OCI-LY7 (cell line): ENCODE measurements at regions not wholly inside any gene's neighbourhood (a gene's known extent, or its start where the extent isn't known, plus 50 kb on each side); places are given as distances from the start of the nearest gene placed in this dataset.
"Not testable (repeated sequence)": the region's sequence is repeated elsewhere in the genome, so short reads cannot be mapped to it uniquely, and the experiment has no call there.

Source experiments
- BruUV-seq: library from RNA; stranded (reverse); fragments of 400-500 nt; replicated peaks from 2 replicates; lab custom pipeline; 2021; lab: Mats Ljungman, UMichigan
- CTCF ChIA-PET: fragments of 300-600 bp; sonication (Branson Sonifier 250); formaldehyde crosslinking; loops from one replicate; lab custom pipeline; 2022; ENCODE audit warnings: antibody characterized with exemption; ENCODE audit not compliant: unreplicated experiment; lab: Charles Lee
- POLR2A ChIA-PET: fragments of 300-600 bp; sonication (Branson Sonifier 250); formaldehyde crosslinking; loops from one replicate; lab custom pipeline; 2022; ENCODE audit warnings: antibody characterized with exemption; lab: Charles Lee
- DNase-seq: peaks from one replicate; pipeline ENCODE4 v3.0.0-alpha.2; 2015; ENCODE audit warnings: low spot score
- H2AFZ ChIP-seq: fragments of 200-600 bp; sonication (generic), shearing (Covaris generic); 2 replicates; pipeline ENCODE4 v1.6.1; 2014; ENCODE audit warnings: mild to moderate bottlenecking, antibody characterized with exemption, low read length, moderate library complexity
- H3K27ac ChIP-seq: fragments of 200-600 bp; sonication (generic); 2 replicates; pipeline ENCODE4 v1.5.1; 2014; ENCODE audit warnings: mixed run types, low read depth, mild to moderate bottlenecking, moderate library complexity, low read length, inconsistent platforms; ENCODE audit not compliant: poor library complexity, severe bottlenecking
- H3K36me3 ChIP-seq: fragments of 200-600 bp; sonication (generic); 2 replicates; pipeline ENCODE4 v1.6.1; 2014; ENCODE audit warnings: mild to moderate bottlenecking, antibody characterized with exemption, low read length, moderate library complexity, mixed read lengths; ENCODE audit not compliant: insufficient read depth
- H3K4me1 ChIP-seq: fragments of 200-600 bp; sonication (generic); 2 replicates; pipeline ENCODE4 v1.5.1; 2014; ENCODE audit warnings: mild to moderate bottlenecking, low read length; ENCODE audit not compliant: insufficient read depth, poor library complexity, severe bottlenecking
- H3K4me2 ChIP-seq: fragments of 200-600 bp; sonication (generic); 2 replicates; pipeline ENCODE4 v1.6.1; 2014; ENCODE audit warnings: mild to moderate bottlenecking, low read length
- H3K4me3 ChIP-seq: fragments of 200-600 bp; sonication (generic); 2 replicates; pipeline ENCODE4 v1.5.1; 2014; ENCODE audit warnings: mild to moderate bottlenecking, low read depth, low read length; ENCODE audit not compliant: poor library complexity, severe bottlenecking
- H3K79me2 ChIP-seq: fragments of 200-600 bp; sonication (generic); 2 replicates; pipeline ENCODE4 v1.6.1; 2016; ENCODE audit warnings: low read depth, mild to moderate bottlenecking, low read length, moderate library complexity, mixed read lengths; ENCODE audit not compliant: insufficient read depth
- H3K9me2 ChIP-seq: fragments of 200-600 bp; sonication (generic); 2 replicates; pipeline ENCODE4 v1.6.1; 2016; ENCODE audit warnings: mild to moderate bottlenecking, low read length, mixed read lengths; ENCODE audit not compliant: insufficient read depth
- H3K9me3 ChIP-seq: fragments of 200-600 bp; sonication (generic); 2 replicates; pipeline ENCODE4 v1.6.1; 2014; ENCODE audit warnings: mild to moderate bottlenecking, mixed run types, low read length, mixed read lengths
- H4K20me1 ChIP-seq: fragments of 200-600 bp; sonication (generic); 2 replicates; pipeline ENCODE4 v1.6.1; 2014; ENCODE audit warnings: mild to moderate bottlenecking, antibody characterized with exemption, low read length, moderate library complexity, mixed read lengths; ENCODE audit not compliant: insufficient read depth
- intact Hi-C: fragments of 100-400 bp; cut with micrococcal nuclease; formaldehyde crosslinking; loops from one replicate; pipeline ENCODE4 v1.10.0; 2022; ENCODE audit not compliant: unreplicated experiment

DNA sequence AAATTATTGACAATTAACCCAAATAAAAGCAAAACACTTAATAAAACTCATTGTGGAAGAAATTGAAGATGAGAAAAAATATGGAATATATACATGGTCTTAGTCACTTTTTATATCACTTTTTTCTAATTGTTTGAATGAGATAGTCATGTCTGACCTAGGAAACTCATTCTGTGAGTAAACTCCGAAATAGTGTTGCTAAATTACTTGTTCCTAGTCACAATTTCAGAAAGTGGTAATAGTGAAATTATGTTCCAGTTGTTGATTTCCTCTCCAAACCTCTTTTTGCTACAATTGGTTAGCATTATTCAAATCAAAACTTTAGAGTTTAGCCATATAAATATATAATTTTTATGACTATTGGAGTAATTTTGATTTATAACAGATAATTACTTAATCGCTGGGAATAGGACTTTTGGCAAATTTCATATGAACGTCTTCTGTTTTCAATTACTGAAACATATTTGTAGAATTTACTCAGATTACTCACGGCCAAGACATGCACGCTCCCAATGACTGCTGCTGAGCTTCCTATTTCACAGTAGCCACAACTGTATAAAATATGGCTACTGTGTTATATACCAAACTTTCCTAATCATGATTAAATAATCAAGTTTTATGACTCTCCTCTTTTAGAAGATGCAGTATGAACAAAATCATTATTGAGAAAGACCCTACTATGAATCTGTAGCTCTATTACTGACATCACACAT, 583.4 kb downstream of the PRIM2 start:
- H2AFZ ChIP-seq, POLR2A ChIA-PET, CTCF ChIA-PET, H4K20me1 ChIP-seq, H3K9me3 ChIP-seq, H3K79me2 ChIP-seq, H3K27ac ChIP-seq, H3K36me3 ChIP-seq, DNase-seq, H3K4me1 ChIP-seq, H3K4me3 ChIP-seq, H3K9me2 ChIP-seq, intact Hi-C loops, H3K4me2 ChIP-seq, BruUV-seq: not testable (repeated sequence)

DNA sequence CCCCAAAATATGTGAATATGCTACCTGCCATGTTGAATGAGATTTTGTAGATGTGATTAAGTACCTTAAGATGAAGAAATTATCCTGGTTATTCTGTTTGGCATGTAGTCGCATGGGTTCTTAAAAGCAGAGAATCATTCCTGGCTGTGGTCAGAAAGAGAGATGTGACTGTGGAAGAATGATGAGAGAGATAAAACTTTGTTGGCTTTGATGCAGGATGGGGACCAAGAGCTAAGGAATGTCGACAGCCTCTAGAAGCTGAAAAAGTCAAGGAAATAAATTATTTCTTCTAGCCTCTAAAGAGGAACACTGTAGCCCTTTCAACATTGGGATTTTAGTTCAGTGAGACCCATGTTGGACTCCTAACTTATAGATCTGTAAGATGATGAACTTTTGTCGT, 584.0 kb downstream of the PRIM2 start:
- CTCF ChIA-PET, H2AFZ ChIP-seq, intact Hi-C loops, H3K79me2 ChIP-seq, POLR2A ChIA-PET, H3K9me2 ChIP-seq, BruUV-seq, H4K20me1 ChIP-seq, DNase-seq, H3K27ac ChIP-seq, H3K36me3 ChIP-seq, H3K4me2 ChIP-seq, H3K4me1 ChIP-seq, H3K4me3 ChIP-seq, H3K9me3 ChIP-seq: not testable (repeated sequence)

DNA sequence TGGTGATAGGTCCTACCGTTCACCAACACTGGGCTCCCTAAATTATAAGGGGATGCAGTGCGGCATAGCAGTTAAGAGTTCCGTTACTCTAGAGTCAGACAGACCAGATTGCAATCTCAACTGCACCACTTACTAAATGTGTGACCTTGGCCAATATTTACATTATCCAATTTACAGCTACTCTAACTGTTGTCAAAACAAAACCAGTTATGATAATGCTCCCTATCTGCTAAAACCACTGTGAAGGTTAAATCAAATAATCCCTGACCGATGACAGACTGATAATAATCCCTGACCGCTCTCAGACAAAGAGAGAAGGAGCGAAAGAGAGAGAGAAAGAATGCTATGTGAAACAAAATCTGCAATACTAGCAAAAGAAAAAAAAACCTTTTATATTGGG, 586.9 kb downstream of the PRIM2 start:
- DNase-seq, H3K4me2 ChIP-seq, POLR2A ChIA-PET, H2AFZ ChIP-seq, H4K20me1 ChIP-seq, H3K4me3 ChIP-seq, H3K27ac ChIP-seq, H3K9me2 ChIP-seq, CTCF ChIA-PET, intact Hi-C loops, H3K79me2 ChIP-seq, H3K36me3 ChIP-seq, H3K4me1 ChIP-seq, H3K9me3 ChIP-seq, BruUV-seq: not testable (repeated sequence)

DNA sequence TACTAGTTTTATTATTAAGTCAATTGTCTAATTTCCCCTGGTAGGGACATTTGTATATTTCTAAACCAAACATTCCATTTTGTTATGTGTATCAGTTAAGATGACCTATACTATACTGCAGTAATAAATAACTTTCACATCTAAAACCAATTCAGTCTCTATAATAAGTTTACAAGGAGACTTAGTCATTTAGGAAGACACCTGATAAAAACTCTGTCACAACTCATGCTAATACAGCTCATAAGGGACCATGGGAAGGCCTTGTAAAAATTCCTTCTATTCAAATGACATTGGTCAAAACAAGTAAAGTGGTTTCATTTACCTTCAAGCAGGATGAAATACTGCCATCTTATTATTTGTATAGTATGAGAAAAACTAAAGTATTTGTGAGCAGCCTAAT, 597.9 kb downstream of the PRIM2 start:
- H3K36me3 ChIP-seq, H3K4me1 ChIP-seq, intact Hi-C loops, H3K4me3 ChIP-seq, H3K27ac ChIP-seq, H3K9me3 ChIP-seq, CTCF ChIA-PET, DNase-seq, H2AFZ ChIP-seq, POLR2A ChIA-PET, H3K79me2 ChIP-seq, H4K20me1 ChIP-seq, H3K4me2 ChIP-seq, BruUV-seq, H3K9me2 ChIP-seq: not testable (repeated sequence)

DNA sequence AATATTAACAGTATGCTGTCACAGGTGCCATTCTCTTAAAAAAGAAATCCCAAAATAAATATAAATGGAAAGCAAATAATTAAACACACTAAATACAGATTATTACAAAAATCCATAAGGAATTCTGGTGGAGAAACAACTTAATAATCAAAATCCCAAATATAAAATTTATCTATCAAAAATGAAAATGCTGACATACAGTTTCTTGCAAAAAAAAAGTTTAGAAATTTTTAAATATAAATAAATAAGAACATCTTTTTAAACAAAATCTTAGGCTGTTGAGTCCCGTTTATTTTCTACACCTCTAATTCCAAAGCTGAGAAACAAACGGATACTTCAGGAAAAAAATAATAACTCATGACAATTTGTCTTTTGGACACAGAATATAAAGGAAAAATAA, 625.5 kb downstream of the PRIM2 start:
- H3K4me1 ChIP-seq, H3K9me2 ChIP-seq, H2AFZ ChIP-seq, BruUV-seq, CTCF ChIA-PET, H3K4me2 ChIP-seq, intact Hi-C loops, H3K36me3 ChIP-seq, DNase-seq, H3K9me3 ChIP-seq, H3K27ac ChIP-seq, H3K4me3 ChIP-seq, H3K79me2 ChIP-seq, H4K20me1 ChIP-seq, POLR2A ChIA-PET: not testable (repeated sequence)

DNA sequence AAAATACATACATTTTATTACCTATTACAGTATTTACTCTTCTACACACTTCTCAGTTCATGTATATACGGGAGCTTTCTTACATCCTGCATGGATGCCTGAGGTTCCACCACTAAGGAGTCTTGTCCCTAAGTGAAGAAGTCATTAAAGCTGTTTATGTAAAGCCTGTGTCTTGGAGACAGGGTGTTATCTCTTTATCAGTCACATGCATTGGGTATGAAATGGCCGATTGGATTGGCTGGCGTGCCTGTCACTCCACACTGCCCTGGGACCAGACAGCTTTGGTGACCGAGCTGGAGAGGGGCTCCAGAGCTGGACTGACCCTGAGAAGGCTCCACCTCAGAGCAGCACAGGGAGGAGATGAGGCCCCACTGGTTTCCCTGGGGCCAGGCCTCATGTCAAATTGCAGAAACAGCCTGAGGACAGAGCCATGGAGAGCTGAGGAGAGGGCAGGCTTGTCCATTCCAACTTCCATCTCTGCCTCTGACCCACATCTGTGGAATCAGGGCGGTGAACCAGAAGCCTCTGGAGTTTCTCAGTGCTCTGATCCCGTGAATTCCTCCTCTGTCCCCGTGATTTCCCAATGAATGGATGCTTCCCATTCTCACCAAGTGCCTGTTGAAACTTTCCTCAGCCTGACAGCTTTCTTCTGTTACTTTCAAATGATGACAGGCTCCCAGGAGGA, 628.8 kb downstream of the PRIM2 start:
- intact Hi-C loops, H3K4me1 ChIP-seq, H3K4me2 ChIP-seq: not testable (repeated sequence)

More for the DNA sequence above, 628.8 kb downstream of the PRIM2 start:
- H3K79me2 ChIP-seq, BruUV-seq, H3K27ac ChIP-seq, H2AFZ ChIP-seq, DNase-seq, H3K4me3 ChIP-seq, H4K20me1 ChIP-seq, H3K36me3 ChIP-seq, H3K9me3 ChIP-seq, H3K9me2 ChIP-seq, CTCF ChIA-PET: not testable (repeated sequence)
- POLR2A ChIA-PET: interaction anchor here (0.6 kb wide), 1 partner anchor 162 kb away, joined by 3 read pairs; no protein-coding TSS in a partner anchor
